Tibial nerve (tissue), 4 donors: ENCODE measurements at regions not wholly inside any gene's neighbourhood (a gene's known extent, or its start where the extent isn't known, plus 50 kb on each side); places are given as distances from the start of the nearest gene placed in this dataset.

Experiments
- DNase-seq, 2 donors: peaks; one replicate each; pipeline ENCODE4 v3.0.0-alpha.2; 2019; ENCODE audit warnings: low spot score in 2 of 2
- H3K27ac ChIP-seq, 4 donors: fragments of 200-600 bp; sonication (generic) in 3 of 4; one replicate each; pipeline ENCODE4 v1.5.1; 2017 to 2019; ENCODE audit warnings: mild to moderate bottlenecking in 1 of 4
- H3K27me3 ChIP-seq, 2 donors: fragments of 200-600 bp; sonication (generic) in 1 of 2; one replicate each; pipeline versions ENCODE4 v1.5.1 to v1.6.0; 2017 to 2019
- H3K36me3 ChIP-seq, 3 donors: fragments of 200-600 bp; sonication (generic); one replicate each; pipeline ENCODE4 v1.5.1; 2018 to 2019
- H3K4me1 ChIP-seq, 4 donors: fragments of 200-600 bp; sonication (generic) in 3 of 4; one replicate each; pipeline ENCODE4 v1.5.1; 2017 to 2019
- H3K4me3 ChIP-seq, 4 donors: fragments of 200-600 bp; sonication (generic) in 3 of 4; one replicate each; pipeline ENCODE4 v1.5.1; 2017 to 2019; ENCODE audit warnings: mild to moderate bottlenecking in 1 of 4, moderate library complexity in 1 of 4
- H3K9me3 ChIP-seq, 4 donors: fragments of 200-600 bp; sonication (generic) in 3 of 4; one replicate each; pipeline ENCODE4 v1.5.1; 2017 to 2019
- EP300 ChIP-seq, 2 donors: sonication (generic); formaldehyde crosslinking; IDR thresholded peaks; one replicate each; pipeline ENCODE4 v1.6.1; 2017; ENCODE audit warnings: antibody characterized with exemption in 2 of 2, mild to moderate bottlenecking in 1 of 2
- POLR2A ChIP-seq, 2 donors: fragments of 450-650 bp; IDR thresholded peaks; one replicate each; pipeline ENCODE4 v1.6.1; 2017; ENCODE audit warnings: antibody characterized with exemption in 2 of 2, mild to moderate bottlenecking in 2 of 2, moderate library complexity in 2 of 2
- WGBS, 2 donors: methylation state at CpG; one replicate each; pipeline ENCODE4 v1.1.5; 2018; 5-methylcytosine and 5-hydroxymethylcytosine counted together
- TF ChIP-seq, protein P1 (sequence below), 5 experiments: fragments of 200-600 bp in 3 of 5; fragments of 450-650 bp in 2 of 5; sonication (generic) in 3 of 5; IDR thresholded peaks; one replicate each; pipeline ENCODE4 v1.5.1; 2016 to 2019; ENCODE audit warnings: antibody characterized with exemption in 5 of 5, mild to moderate bottlenecking in 3 of 5, moderate library complexity in 2 of 5

DNA sequence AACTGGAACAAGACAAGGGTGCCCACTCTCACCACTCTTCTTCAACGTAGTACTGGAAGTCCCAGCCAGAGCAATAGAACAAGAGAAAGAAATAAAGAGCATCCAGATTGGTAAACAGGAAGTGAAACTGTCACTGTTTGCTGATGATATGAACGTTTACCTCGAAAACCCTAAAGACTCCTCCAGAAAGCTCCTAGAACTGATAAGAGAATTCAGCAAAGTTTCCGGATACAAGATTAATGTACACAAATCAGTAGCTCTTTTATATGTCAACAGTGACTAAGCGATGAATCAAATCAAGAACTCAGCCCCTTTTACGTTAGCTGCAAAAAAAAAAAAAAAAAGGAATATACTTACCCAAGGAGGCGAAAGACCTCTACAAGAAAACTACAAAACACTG, 306.6 kb downstream of the PLK2 start:
- TF ChIP-seq, protein P1, sequence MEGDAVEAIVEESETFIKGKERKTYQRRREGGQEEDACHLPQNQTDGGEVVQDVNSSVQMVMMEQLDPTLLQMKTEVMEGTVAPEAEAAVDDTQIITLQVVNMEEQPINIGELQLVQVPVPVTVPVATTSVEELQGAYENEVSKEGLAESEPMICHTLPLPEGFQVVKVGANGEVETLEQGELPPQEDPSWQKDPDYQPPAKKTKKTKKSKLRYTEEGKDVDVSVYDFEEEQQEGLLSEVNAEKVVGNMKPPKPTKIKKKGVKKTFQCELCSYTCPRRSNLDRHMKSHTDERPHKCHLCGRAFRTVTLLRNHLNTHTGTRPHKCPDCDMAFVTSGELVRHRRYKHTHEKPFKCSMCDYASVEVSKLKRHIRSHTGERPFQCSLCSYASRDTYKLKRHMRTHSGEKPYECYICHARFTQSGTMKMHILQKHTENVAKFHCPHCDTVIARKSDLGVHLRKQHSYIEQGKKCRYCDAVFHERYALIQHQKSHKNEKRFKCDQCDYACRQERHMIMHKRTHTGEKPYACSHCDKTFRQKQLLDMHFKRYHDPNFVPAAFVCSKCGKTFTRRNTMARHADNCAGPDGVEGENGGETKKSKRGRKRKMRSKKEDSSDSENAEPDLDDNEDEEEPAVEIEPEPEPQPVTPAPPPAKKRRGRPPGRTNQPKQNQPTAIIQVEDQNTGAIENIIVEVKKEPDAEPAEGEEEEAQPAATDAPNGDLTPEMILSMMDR (IDR thresholded peaks at IDR 0.05) = no peak
- TF ChIP-seq POLR2A (IDR thresholded peaks at IDR 0.05) (no peak), EP300 (IDR thresholded peaks at IDR 0.05) (no peak)
- 89 to 94% methylated on average over 7 of the region's 7 CpGs for WGBS, 2 donors

DNA sequence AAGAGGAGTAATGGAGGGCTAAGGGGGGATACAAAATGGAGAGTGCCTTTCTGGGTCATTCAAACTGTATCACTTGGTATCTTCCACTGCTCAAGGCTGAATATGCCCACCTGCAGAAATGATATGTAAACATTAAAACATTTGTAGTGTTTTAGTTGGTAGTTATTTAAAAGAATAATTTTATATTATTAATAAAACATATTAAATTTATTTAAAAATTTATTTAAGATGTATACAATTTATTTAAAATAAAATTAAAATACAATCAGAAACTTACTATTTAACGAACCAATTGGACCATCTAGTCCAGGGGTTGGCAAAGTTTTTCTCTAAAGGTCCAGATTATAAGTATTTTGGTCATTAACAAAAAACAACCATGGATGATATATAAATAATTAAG, 308.5 kb downstream of the PLK2 start:
- TF ChIP-seq EP300 (IDR thresholded peaks at IDR 0.05) (no peak), POLR2A (IDR thresholded peaks at IDR 0.05) (no peak)
- TF ChIP-seq, protein P1 (IDR thresholded peaks at IDR 0.05) = no peak
- no peaks in the 10 kb centered on the region for H3K4me1 ChIP-seq
- DNase-seq = no peak
- WGBS, 2 donors = 96 to 97% methylated on average over 1 of the region's 1 CpG
- no peak overlapping the region for H3K4me3 ChIP-seq
- no peaks in the 10 kb centered on the region for H3K36me3 ChIP-seq
- H3K9me3 ChIP-seq = no peaks in the 10 kb centered on the region
- no peaks in the 10 kb centered on the region for H3K27me3 ChIP-seq
- no peak overlapping the region for H3K27ac ChIP-seq

More for the DNA sequence above, 306.6 kb downstream of the PLK2 start:
- Histone ChIP-seq H3K36me3 (no peaks in the 10 kb centered on the region), H3K4me3 (no peak overlapping the region), H3K4me1 (peaks cover 0 to 6% (median 0%) of the 10 kb centered on the region in 4 donors), H3K27me3 (no peaks in the 10 kb centered on the region), H3K27ac (no peak overlapping the region), H3K9me3 (no peaks in the 10 kb centered on the region)
- DNase-seq = no peak

DNA sequence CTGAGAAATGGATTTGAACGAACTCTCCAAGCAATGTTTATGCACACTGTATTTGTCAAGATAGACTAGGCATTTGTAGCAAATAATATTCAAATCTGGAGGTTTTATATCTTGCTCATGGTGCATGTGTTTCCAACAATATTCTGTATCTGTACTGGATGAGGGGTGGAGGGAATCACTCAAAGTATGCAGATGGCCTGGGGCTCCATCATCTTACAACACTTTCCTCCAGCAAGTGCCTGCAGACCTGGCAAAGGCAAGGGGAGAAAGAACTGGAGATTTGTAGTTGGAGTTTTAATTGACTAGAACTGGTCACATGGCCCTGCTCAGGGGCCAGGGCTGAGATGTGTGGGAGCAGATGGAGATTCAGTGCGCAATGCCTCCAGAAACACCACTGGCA, 309.0 kb downstream of the PLK2 start:
- TF ChIP-seq EP300 (IDR thresholded peaks at IDR 0.05) = no peak
- TF ChIP-seq, protein P1 (IDR thresholded peaks at IDR 0.05) = no peak
- TF ChIP-seq POLR2A (IDR thresholded peaks at IDR 0.05) = no peak
- H3K36me3 ChIP-seq = no peaks in the 10 kb centered on the region
- H3K9me3 ChIP-seq = no peaks in the 10 kb centered on the region
- no peak overlapping the region for H3K27ac ChIP-seq
- no peaks in the 10 kb centered on the region for H3K4me1 ChIP-seq
- WGBS, 2 donors = 95 to 96% methylated on average over 2 of the region's 2 CpGs
- no peak overlapping the region for H3K4me3 ChIP-seq
- no peaks in the 10 kb centered on the region for H3K27me3 ChIP-seq
- no peak for DNase-seq

DNA sequence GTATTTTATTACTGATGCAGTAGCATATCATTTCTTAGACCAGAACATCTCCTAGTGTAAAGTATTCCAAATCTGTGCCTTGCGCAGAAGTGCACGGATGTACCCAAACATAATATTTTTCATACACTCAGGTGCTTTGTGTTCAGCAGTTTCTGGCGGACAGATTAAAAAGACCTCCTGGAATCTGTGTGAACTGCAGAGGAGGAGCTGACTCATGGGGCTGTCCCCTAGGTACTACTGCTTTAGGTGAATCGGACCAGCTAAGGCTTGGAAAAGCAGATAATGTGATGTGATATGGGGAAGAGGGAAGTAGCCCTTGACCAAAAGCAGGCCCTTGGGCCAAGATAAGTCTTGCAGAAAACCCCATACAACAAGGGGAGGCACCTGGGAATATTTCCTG, 310.1 kb downstream of the PLK2 start:
- no peak overlapping the region for H3K27ac ChIP-seq
- TF ChIP-seq EP300 (IDR thresholded peaks at IDR 0.05) = no peak
- no peak for TF ChIP-seq POLR2A (IDR thresholded peaks at IDR 0.05)
- TF ChIP-seq, protein P1 (IDR thresholded peaks at IDR 0.05) = no peak
- DNase-seq = no peak
- H3K4me1 ChIP-seq = no peaks in the 10 kb centered on the region
- no peak overlapping the region for H3K4me3 ChIP-seq
- no peaks in the 10 kb centered on the region for H3K27me3 ChIP-seq
- no peaks in the 10 kb centered on the region for H3K9me3 ChIP-seq
- no peaks in the 10 kb centered on the region for H3K36me3 ChIP-seq
- 95 to 96% methylated on average over 4 of the region's 4 CpGs for WGBS, 2 donors

DNA sequence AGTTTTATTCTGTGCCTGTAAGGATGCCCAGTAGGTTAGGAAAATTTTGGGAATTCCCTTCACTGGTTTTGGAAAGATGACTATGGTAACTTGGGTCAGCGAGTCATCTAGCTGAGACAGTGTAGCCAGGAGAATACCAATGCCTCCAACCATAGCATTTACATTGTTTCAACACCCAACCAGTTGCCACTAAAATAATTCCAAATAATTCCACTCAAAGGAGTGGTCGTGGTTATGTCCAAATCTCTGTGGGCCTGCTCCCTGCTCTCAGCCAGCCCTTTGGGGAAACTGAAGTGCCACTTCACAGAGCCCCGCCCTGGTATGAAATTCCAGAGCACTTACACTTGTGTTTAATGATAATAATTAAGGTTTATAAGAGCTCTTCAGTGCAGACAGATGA, 310.5 kb downstream of the PLK2 start:
- no peaks in the 10 kb centered on the region for H3K27me3 ChIP-seq
- no peak for DNase-seq
- H3K9me3 ChIP-seq = no peaks in the 10 kb centered on the region
- H3K4me1 ChIP-seq = no peaks in the 10 kb centered on the region
- TF ChIP-seq POLR2A (IDR thresholded peaks at IDR 0.05) (no peak), EP300 (IDR thresholded peaks at IDR 0.05) (no peak)
- TF ChIP-seq, protein P1 (IDR thresholded peaks at IDR 0.05) = no peak
- 78 to 89% methylated on average over 3 of the region's 3 CpGs for WGBS, 2 donors
- no peaks in the 10 kb centered on the region for H3K36me3 ChIP-seq
- H3K4me3 ChIP-seq = no peak overlapping the region
- no peak overlapping the region for H3K27ac ChIP-seq
